22Rv1 (cell line): ENCODE measurements at regions not wholly inside any gene's neighbourhood (a gene's known extent, or its start where the extent isn't known, plus 50 kb on each side); places are given as distances from the start of the nearest gene placed in this dataset.
"Not testable (repeated sequence)": the region's sequence is repeated elsewhere in the genome, so short reads cannot be mapped to it uniquely, and the experiment has no call there.

Source experiments
- H3K27ac ChIP-seq: fragments of 450-650 bp; 2 replicates; pipeline ENCODE4 v1.5.1; 2017
- CTCF ChIP-seq: fragments of 450-650 bp; IDR thresholded peaks from 2 replicates; pipeline ENCODE4 v1.5.1; 2017; ENCODE audit warnings: mild to moderate bottlenecking
- ZFX ChIP-seq: fragments of 450-650 bp; IDR thresholded peaks from 2 replicates; pipeline ENCODE4 v1.6.1; 2017; ENCODE audit warnings: antibody characterized with exemption, borderline replicate concordance

GRCh38 chrX:125544031-125544660 lies 224.5 kb downstream of the TEX13C start:
- TF ChIP-seq CTCF (no peak), ZFX (no peak)
- no peak overlapping the region for H3K27ac ChIP-seq

GRCh38 chrX:125544856-125545255 lies 225.2 kb downstream of the TEX13C start:
- TF ChIP-seq ZFX (no peak), CTCF (no peak)

GRCh38 chrX:125577479-125577878 lies 257.8 kb downstream of the TEX13C start:
- TF ChIP-seq CTCF: no peak
- TF ChIP-seq ZFX: no peak
- H3K27ac ChIP-seq: no peak overlapping the region

More at GRCh38 chrX:125544856-125545255, 225.2 kb downstream of the TEX13C start:
- no peak overlapping the region for H3K27ac ChIP-seq

- H3K27ac ChIP-seq: no peak overlapping the region
- no peak for TF ChIP-seq ZFX
- TF ChIP-seq CTCF: no peak
Measured at GRCh38 chrX:125604448-125604847, 284.8 kb downstream of the TEX13C start.

GRCh38 chrX:125605145-125605544 lies 285.5 kb downstream of the TEX13C start:
- H3K27ac ChIP-seq: no peak overlapping the region
- TF ChIP-seq ZFX: no peak
- TF ChIP-seq CTCF: no peak

- not testable (repeated sequence) for H3K27ac ChIP-seq
Measured at GRCh38 chrX:125614591-125615343, 295.1 kb downstream of the TEX13C start.

- TF ChIP-seq CTCF: no peak
- no peak for TF ChIP-seq ZFX
- no peak overlapping the region for H3K27ac ChIP-seq
Measured at GRCh38 chrX:125620715-125621587, 301.3 kb downstream of the TEX13C start.
